T-helper 1 cell treated with Interleukin-12 subunit alpha and Interleukin-12 subunit beta and Interleukin-4 antibody, amounts not matched to agents 30 μg/mL and 1 μg/mL, for 36 hours (primary cell): ENCODE measurements at regions not wholly inside any gene's neighbourhood (a gene's known extent, or its start where the extent isn't known, plus 50 kb on each side); places are given as distances from the start of the nearest gene placed in this dataset.
"Not testable (repeated sequence)": the region's sequence is repeated elsewhere in the genome, so short reads cannot be mapped to it uniquely, and the experiment has no call there.

Source experiments
- H3K27ac Mint-ChIP-seq: one replicate; pipeline ENCODE4 v1.8.0; 2021; ENCODE audit warnings: mild to moderate bottlenecking, mixed read lengths
- H3K27me3 Mint-ChIP-seq: one replicate; pipeline ENCODE4 v1.8.0; 2021; ENCODE audit warnings: low read depth, mixed read lengths
- H3K36me3 Mint-ChIP-seq: one replicate; pipeline ENCODE4 v1.8.0; 2021; ENCODE audit warnings: low read depth, mixed read lengths
- H3K4me1 Mint-ChIP-seq: one replicate; pipeline ENCODE4 v1.8.0; 2021; ENCODE audit warnings: low read depth, mixed read lengths
- H3K4me3 Mint-ChIP-seq: one replicate; pipeline ENCODE4 v1.8.0; 2021; ENCODE audit warnings: mild to moderate bottlenecking, moderate library complexity, mixed read lengths
- H3K9me3 Mint-ChIP-seq: one replicate; pipeline ENCODE4 v1.8.0; 2021; ENCODE audit warnings: mixed read lengths

DNA sequence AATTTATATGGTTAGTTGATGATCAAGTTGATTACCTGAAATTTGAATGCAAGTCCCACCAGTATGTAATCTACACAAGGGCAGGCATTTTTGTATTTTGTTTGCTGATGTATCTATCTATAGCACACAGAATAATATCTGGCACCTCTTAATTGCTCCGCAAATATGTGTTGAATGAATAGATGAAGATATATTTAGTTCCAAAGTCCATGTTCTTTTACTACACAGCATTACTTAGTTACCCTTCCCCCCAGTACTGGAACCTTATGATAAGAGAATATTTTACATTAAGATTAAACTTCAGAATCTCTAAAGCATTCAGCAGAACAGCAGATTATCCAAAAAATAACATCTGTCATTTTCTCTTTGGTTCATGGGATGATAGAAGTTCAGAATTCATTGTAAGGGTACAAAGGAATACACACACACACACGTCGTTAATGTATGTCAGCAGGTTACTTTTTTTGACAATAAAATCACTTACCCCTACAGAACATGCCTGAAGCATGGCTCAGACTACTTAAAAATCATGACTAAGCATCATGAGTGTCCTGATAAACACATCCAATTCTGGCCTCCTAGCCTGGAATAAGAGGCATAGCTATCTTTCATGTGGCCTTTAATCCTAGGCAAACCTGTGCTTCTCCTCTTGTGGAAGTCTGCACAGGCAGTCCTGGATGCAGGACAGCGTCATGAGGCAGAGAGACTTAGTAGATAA, 148.9 kb upstream of the TBC1D5 start:
- Mint-ChIP-seq H3K36me3 (no peaks in the 10 kb centered on the region), H3K4me3 (no peak overlapping the region), H3K27ac (no peak overlapping the region), H3K9me3 (no peaks in the 10 kb centered on the region), H3K27me3 (peaks cover 8% of the 10 kb centered on the region), H3K4me1 (no peaks in the 10 kb centered on the region)

DNA sequence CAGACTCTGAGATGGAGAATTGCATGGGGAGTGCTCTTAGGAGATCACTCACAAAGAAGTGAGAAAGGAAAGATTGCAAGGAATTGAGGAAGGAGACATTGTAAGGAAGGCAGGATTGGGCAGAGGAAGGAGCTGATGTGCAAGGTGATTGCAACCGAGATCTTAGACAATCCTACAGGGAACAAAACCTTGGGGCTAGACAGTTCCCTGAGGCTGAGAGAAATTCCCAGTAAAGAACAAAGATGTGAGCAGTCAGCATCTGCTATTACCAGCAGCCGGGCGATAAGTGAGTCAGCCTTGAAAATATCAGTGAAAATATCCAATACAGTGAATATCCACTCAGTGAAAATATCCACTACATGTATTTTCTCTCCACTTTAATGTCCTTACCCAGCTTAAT, 143.6 kb upstream of the TBC1D5 start:
- Mint-ChIP-seq H3K36me3 (no peaks in the 10 kb centered on the region), H3K27ac (no peak overlapping the region), H3K27me3 (no peaks in the 10 kb centered on the region)

DNA sequence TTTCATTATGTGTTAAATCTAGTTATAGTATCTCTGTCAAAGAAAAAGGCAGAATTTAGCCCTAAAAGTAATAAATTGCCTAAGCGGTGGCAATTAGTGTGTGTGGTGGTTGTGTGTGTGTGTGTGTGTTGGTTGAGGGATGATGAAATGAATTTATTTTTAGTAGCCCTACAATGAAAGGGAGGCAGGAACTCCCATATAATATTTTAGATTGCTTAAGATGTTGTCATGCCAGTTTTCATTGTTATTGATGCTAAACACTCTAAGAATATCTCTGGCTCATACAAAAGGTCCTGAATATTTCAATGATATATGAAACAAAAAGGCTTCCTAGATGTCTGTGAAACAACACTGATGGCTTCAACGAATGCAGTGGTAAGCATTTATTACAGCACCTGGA, 140.6 kb upstream of the TBC1D5 start:
- Mint-ChIP-seq H3K27ac (no peak overlapping the region), H3K4me1 (no peaks in the 10 kb centered on the region), H3K27me3 (no peaks in the 10 kb centered on the region), H3K4me3 (no peak overlapping the region), H3K36me3 (no peaks in the 10 kb centered on the region), H3K9me3 (no peaks in the 10 kb centered on the region)

More for the DNA sequence above, 143.6 kb upstream of the TBC1D5 start:
- Mint-ChIP-seq H3K9me3 (no peaks in the 10 kb centered on the region), H3K4me3 (no peak overlapping the region), H3K4me1 (no peaks in the 10 kb centered on the region)

DNA sequence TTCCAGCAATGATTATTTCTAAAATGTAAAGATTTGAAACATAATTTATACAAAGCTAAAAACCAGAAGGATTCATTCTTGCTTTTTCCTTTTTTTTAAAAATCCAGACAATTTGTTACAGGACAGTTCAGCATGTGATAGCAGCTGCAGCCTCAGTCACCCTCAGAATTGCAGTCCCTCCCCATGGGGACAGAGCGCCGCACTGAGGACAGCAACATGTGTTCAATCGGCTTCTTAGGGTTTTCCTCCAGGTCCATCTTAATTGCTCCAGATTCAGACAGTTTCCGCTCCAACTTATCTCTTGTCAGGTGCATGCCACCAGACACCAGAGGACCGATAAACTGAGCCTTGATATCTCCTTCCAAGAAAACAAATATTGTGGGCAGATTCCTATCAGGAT, 134.9 kb upstream of the TBC1D5 start:
- no peaks in the 10 kb centered on the region for H3K4me1 Mint-ChIP-seq
- H3K27me3 Mint-ChIP-seq: no peaks in the 10 kb centered on the region
- H3K36me3 Mint-ChIP-seq: no peaks in the 10 kb centered on the region
- no peak overlapping the region for H3K27ac Mint-ChIP-seq
- no peaks in the 10 kb centered on the region for H3K9me3 Mint-ChIP-seq
- H3K4me3 Mint-ChIP-seq: no peak overlapping the region

DNA sequence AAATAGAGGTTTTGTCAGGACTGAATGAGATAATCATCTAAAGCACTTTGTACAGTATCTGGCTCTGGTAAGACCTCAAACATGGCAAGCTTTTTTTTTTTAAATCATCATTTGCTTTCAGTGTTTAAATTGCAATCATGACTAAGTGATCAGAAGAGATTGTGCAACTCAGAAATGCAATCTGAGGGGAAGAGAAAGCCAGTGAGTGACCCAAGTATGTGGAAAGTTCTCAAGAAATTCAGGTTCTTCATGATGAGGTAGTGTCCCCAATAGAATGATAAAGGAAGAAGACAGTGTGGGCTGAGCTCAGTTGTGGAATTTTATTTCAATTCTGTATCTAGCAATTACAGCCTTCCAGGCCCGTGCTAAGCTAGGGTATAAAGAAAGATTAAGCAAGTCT, 132.2 kb upstream of the TBC1D5 start:
- no peaks in the 10 kb centered on the region for H3K4me1 Mint-ChIP-seq
- H3K27me3 Mint-ChIP-seq: no peaks in the 10 kb centered on the region
- no peaks in the 10 kb centered on the region for H3K36me3 Mint-ChIP-seq
- no peak overlapping the region for H3K27ac Mint-ChIP-seq
- H3K9me3 Mint-ChIP-seq: no peaks in the 10 kb centered on the region
- no peak overlapping the region for H3K4me3 Mint-ChIP-seq

DNA sequence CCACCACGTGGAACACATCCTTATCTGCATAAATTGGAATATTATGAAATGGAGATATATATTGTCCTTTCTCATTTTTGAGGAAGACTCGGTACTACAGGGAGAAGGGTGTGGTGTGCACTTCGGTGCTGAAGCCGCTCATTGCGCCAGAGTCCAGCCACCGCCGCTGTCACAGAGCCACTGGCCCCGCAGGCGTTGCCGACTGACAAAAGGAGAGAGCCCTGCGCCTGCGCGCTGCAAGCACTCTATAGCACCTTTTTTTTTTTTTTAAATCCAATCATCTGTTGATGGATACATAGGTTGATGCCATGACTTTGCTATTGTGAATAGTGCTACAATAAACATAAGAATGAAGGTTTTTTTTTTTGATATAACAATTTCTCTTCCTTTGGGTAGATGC, 130.0 kb upstream of the TBC1D5 start:
- Mint-ChIP-seq H3K27ac (no peak overlapping the region), H3K9me3 (no peaks in the 10 kb centered on the region), H3K4me3 (no peak overlapping the region), H3K4me1 (no peaks in the 10 kb centered on the region), H3K27me3 (no peaks in the 10 kb centered on the region), H3K36me3 (no peaks in the 10 kb centered on the region)

DNA sequence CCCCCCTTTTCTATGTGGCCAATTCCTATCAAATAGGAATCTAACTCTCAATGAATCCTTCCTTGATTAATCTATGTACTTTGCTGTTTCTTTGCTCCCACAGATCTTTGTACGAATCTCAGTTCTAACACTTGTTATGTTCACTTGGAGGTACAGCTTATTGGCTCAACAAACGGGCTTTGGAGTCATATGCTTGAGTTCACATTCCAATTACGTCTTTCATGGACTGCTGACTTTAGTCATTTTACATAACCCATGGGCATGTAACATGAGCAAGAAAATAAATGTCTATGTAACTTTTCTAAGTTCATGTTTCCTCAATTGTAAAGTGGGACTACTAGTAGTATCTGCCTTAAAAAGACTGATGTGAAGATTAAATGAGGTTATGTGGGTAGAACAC, 123.2 kb upstream of the TBC1D5 start:
- Mint-ChIP-seq H3K4me3 (no peak overlapping the region), H3K27me3 (no peaks in the 10 kb centered on the region), H3K4me1 (no peaks in the 10 kb centered on the region), H3K36me3 (no peaks in the 10 kb centered on the region), H3K9me3 (no peaks in the 10 kb centered on the region), H3K27ac (no peak overlapping the region)

DNA sequence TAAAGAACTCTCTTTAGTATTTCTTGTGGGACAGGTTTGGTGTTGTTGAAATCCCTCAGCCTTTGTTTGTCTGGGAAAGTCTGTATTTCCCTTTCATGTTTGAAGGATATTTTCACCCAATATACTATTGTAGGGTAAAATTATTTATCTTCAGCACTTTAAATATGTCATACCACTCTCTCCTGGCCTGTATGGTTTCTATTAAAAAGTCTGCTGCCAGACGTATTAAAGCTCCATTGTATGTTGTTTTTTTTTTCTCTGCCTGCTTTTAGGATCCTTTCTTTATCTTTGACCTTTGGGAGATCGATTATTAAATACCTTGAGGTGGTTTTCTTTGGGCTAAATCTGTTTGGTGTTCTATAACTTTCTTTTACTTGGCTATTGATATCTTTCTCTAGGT, 119.0 kb upstream of the TBC1D5 start:
- Mint-ChIP-seq H3K27me3 (peaks cover 4% of the 10 kb centered on the region), H3K4me3 (no peak overlapping the region), H3K27ac (no peak overlapping the region), H3K4me1 (no peaks in the 10 kb centered on the region), H3K9me3 (no peaks in the 10 kb centered on the region), H3K36me3 (no peaks in the 10 kb centered on the region)

DNA sequence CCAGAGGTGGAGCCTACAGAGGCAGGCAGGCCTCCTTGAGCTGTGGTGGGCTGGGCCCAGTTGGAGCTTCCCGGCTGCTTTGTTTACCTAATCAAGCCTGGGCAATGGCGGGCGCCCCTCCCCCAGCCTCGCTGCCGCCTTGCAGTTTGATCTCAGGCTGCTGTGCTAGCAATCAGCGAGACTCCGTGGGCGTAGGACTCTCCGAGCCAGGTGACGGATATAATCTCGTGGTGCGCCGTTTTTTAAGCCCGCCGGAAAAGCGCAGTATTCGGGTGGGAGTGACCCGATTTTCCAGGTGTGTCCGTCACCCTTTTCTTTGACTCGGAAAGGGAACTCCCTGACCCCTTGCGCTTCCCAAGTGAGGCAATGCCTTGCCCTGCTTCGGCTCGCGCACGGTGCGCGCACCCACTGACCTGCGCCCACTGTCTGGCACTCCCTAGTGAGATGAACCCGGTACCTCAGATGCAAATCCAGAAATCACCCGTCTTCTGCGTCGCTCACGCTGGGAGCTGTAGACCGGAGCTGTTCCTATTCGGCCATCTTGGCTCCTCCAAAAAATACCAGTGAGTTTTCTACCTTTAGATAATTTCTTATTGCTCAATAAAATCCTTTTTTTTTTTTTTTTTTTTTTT, 118.5 kb upstream of the TBC1D5 start:
- not testable (repeated sequence) for H3K27me3 Mint-ChIP-seq, H3K4me1 Mint-ChIP-seq, H3K4me3 Mint-ChIP-seq, H3K36me3 Mint-ChIP-seq, H3K9me3 Mint-ChIP-seq, H3K27ac Mint-ChIP-seq

DNA sequence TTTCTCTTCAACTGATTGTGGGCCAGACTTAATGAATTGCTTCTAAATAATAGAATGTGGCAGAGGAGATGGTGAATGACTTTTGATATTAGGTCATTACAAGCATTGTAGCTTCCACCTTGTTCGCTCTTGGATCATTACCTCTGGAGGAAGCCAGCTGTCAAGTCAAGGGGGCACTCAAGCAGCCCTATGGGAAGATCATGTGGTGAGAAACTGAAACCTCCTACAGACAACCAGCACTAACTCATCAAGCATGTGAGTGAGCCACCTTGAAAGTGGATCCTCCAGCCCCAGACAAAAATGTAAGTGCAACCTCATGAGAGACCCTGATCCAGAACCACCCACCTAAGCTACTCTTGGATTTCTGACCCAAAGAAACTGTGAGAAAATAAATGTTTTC, 109.8 kb upstream of the TBC1D5 start:
- Mint-ChIP-seq H3K9me3 (no peaks in the 10 kb centered on the region), H3K27me3 (peaks cover 20% of the 10 kb centered on the region), H3K27ac (no peak overlapping the region), H3K36me3 (no peaks in the 10 kb centered on the region), H3K4me3 (no peak overlapping the region), H3K4me1 (no peaks in the 10 kb centered on the region)

DNA sequence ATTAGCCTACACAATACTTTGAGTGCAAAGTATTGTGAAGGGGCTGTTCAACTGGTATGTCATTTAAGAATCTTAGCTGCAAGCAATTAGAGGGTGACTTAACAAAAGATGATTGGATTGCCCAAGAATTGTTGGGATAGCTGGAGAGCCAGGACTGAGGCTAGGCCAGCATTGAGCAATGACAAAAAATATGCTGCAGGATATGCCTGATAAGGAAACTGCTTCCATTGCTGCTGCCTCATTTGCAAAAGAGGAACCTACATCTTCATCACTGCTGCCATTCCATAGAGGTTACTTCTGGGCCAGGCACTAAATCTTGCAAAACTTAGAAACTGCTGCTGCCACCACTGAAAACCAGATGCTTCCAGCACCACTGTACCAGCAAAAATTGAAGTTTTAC, 108.0 kb upstream of the TBC1D5 start:
- Mint-ChIP-seq H3K4me1 (no peaks in the 10 kb centered on the region), H3K27me3 (peaks cover 15% of the 10 kb centered on the region), H3K36me3 (no peaks in the 10 kb centered on the region), H3K27ac (no peak overlapping the region), H3K4me3 (no peak overlapping the region), H3K9me3 (no peaks in the 10 kb centered on the region)

DNA sequence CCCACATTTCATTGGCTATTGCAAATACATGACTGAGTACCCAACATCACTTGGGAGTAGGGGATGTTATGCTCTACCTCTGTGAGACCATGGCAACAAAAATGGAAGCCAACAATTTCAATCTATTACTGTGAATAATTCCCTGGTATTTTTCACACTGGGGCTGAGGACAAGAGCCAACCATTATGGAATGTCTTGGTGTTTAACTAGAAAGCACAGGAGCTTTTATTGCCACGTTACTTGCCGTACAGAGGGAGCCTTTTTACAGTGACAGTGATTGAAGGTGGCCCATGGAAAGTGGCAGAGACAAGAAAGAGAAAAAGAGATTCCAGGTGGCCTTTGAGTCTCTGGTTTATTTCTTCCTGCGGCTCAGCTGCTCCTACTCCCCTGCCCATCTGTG, 105.7 kb upstream of the TBC1D5 start:
- no peaks in the 10 kb centered on the region for H3K4me1 Mint-ChIP-seq
- no peaks in the 10 kb centered on the region for H3K36me3 Mint-ChIP-seq
- no peak overlapping the region for H3K27ac Mint-ChIP-seq
- no peak overlapping the region for H3K4me3 Mint-ChIP-seq
- H3K9me3 Mint-ChIP-seq: no peaks in the 10 kb centered on the region
- peaks cover 5% of the 10 kb centered on the region for H3K27me3 Mint-ChIP-seq

DNA sequence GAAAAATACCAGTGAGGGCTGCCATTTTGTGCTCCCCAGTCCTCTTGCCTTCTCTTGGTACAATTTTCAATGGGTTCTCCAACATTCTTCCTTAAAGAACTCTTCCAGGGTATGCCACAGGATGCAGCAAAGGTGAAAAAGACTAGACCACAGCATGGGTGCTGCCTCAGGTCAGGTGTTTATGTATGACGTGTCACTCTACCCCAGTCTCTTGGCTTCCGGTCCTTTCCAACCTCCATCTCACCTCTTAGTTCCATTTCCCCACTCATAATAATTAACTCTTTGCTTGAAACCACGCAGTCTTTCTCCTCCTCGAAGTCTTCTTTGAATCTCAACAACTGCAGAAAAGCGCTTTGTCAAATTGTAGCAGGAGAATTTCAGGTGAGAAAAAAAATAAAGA, 104.7 kb upstream of the TBC1D5 start:
- Mint-ChIP-seq H3K27me3 (peaks cover 5% of the 10 kb centered on the region), H3K27ac (no peak overlapping the region), H3K4me1 (no peaks in the 10 kb centered on the region), H3K9me3 (no peaks in the 10 kb centered on the region), H3K4me3 (no peak overlapping the region), H3K36me3 (no peaks in the 10 kb centered on the region)

DNA sequence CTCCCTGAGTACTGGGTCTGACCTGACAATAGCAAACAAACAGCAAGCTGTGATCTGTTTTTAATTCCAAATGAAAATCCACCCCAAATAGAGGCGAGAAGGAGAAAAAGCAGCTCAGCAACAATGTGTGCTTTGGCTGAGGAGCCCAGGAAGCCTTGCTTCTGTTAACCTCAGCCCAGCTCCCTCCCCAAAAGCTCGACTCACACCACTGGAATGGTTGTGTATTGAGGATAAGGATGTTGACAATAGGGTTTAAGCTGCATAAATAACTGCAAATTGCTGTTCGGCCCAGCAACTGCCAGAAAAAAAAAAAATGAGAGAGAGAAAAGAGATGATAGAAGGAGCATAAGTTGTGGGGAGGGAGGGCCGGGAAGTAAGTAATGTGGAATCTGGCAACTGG, 104.0 kb upstream of the TBC1D5 start:
- Mint-ChIP-seq H3K4me1 (no peaks in the 10 kb centered on the region), H3K9me3 (no peaks in the 10 kb centered on the region), H3K36me3 (no peaks in the 10 kb centered on the region), H3K27me3 (peaks cover 5% of the 10 kb centered on the region), H3K27ac (no peak overlapping the region), H3K4me3 (no peak overlapping the region)

DNA sequence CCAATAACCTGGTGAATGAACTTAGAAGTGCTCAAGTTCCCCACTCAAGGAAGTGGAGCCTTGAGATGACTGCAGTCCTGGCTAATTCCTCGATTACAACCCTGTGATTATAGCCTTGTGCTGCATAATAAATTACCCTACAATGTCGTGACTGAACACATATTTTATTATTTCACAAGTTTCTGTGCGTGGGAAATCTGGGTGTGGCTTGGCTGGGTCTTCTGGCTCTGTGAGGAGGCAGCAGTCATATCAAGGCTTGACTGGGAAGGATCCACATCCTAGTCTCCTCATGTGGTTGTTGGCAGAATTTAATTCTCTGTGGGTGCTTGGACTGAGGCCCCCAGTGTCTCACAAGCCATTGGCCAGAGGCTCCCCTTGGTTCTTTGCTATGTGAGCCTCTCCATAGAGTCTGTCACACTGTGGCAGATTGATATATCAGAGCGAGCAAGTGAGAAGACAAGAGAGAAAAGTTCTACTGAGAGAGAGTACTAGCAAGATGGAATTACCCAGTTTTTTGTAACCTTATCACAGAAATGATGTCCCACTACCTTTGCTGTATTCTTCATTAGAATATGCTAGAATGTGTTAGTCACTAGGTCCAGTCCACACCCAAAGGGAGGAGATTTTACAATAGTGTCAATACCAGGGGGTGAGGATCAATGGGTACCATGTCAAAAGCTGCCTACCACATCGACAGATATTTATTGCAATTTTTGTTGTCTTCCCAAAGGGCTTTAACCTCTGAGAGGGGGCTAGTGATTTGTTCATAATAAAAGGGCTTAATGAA, 102.8 kb upstream of the TBC1D5 start:
- Mint-ChIP-seq H3K4me3 (no peak overlapping the region), H3K27ac (no peak overlapping the region), H3K36me3 (no peaks in the 10 kb centered on the region), H3K27me3 (peaks cover 5% of the 10 kb centered on the region), H3K4me1 (no peaks in the 10 kb centered on the region), H3K9me3 (no peaks in the 10 kb centered on the region)
